ENCODE measurements at regions not wholly inside any gene's neighbourhood (a gene's known extent, or its start where the extent isn't known, plus 50 kb on each side); places are given as distances from the start of the nearest gene placed in this dataset.
"Not testable (repeated sequence)": the region's sequence is repeated elsewhere in the genome, so short reads cannot be mapped to it uniquely, and the experiment has no call there.

DNA sequence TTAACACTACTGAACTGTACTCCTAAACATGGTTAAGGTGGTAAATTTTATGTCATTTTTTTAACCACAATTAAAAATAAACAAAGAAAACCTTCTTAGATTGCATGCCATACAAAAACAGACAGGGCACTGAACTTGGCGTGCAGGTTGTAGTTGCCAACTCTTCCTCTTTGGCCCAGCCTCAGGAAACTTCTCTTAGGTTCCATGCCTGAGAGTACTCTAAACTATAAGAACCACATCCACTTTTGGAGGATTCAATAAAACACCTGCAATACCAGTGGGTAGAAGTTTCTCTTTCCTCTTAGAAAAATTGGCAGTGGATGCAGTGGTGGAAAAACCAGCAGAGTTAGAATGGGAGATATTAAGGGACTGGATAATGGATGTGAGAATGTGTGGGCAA is 103.4 kb downstream of the LUZP4 start:
- DNase-seq = no peak
- TF ChIP-seq, protein P1, sequence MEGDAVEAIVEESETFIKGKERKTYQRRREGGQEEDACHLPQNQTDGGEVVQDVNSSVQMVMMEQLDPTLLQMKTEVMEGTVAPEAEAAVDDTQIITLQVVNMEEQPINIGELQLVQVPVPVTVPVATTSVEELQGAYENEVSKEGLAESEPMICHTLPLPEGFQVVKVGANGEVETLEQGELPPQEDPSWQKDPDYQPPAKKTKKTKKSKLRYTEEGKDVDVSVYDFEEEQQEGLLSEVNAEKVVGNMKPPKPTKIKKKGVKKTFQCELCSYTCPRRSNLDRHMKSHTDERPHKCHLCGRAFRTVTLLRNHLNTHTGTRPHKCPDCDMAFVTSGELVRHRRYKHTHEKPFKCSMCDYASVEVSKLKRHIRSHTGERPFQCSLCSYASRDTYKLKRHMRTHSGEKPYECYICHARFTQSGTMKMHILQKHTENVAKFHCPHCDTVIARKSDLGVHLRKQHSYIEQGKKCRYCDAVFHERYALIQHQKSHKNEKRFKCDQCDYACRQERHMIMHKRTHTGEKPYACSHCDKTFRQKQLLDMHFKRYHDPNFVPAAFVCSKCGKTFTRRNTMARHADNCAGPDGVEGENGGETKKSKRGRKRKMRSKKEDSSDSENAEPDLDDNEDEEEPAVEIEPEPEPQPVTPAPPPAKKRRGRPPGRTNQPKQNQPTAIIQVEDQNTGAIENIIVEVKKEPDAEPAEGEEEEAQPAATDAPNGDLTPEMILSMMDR (IDR thresholded peaks at IDR 0.05; ENCODE audit: low read depth, low read length) = no peak
- Histone ChIP-seq H3K9me3 (ENCODE audit: severe bottlenecking) (no peaks in the 10 kb centered on the region), H3K36me3 (no peaks in the 10 kb centered on the region), H3K27ac (no peak overlapping the region), H3K27me3 (ENCODE audit: insufficient read depth, low read depth, severe bottlenecking) (peaks cover 5% of the 10 kb centered on the region), H3K4me3 (ENCODE audit: low read depth, low read length) (no peak overlapping the region)

DNA sequence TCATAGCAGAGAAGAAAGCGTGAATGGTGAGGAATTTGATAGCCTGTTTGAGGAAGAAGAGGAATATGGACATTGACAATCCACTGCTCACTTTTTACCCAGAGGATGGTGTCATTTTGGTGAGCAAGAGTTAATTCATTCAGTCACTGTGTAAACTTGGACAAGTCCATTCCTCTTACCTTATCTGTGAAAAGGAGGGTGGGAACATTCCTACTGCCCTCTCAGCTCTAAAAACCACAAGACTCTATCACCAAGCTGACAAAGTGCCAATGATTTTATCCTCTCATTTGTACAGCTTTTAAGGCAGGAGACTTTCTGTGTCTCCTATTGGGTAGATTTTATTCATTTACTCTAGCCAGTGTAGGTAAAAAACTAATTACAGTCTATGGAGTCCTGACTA is 103.8 kb downstream of the LUZP4 start:
- Histone ChIP-seq H3K9me3 (ENCODE audit: severe bottlenecking) (no peaks in the 10 kb centered on the region), H3K27me3 (ENCODE audit: insufficient read depth, low read depth, severe bottlenecking) (peaks cover 5% of the 10 kb centered on the region), H3K36me3 (no peaks in the 10 kb centered on the region), H3K27ac (no peak overlapping the region), H3K4me3 (ENCODE audit: low read depth, low read length) (no peak overlapping the region)
- TF ChIP-seq, protein P1 (IDR thresholded peaks at IDR 0.05; ENCODE audit: low read depth, low read length) = no peak
- no peak for DNase-seq

DNA sequence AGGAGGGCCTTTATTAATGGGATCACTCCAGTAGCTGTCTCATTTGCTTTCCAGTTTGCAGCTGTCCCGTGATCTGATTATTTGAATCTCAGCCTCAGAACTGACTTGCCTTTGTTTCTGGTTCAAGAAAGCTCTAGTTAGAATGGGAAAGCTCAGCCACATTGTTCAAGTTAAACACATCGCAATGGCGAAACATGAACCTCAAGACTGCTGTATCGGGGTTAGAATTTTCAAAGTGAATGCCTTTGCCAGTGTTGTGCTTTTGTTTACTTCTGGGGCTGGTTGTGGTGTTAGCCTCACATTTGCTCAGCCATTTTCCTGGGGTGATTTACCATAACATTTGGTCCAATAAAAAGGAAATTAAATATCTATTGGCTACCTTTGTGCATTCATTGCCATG is 105.3 kb downstream of the LUZP4 start:
- not testable (repeated sequence) for H3K9me3 ChIP-seq (ENCODE audit: severe bottlenecking); DNase-seq; H3K27ac ChIP-seq; H3K36me3 ChIP-seq; H3K4me3 ChIP-seq (ENCODE audit: low read depth, low read length); H3K27me3 ChIP-seq (ENCODE audit: insufficient read depth, low read depth, severe bottlenecking)

DNA sequence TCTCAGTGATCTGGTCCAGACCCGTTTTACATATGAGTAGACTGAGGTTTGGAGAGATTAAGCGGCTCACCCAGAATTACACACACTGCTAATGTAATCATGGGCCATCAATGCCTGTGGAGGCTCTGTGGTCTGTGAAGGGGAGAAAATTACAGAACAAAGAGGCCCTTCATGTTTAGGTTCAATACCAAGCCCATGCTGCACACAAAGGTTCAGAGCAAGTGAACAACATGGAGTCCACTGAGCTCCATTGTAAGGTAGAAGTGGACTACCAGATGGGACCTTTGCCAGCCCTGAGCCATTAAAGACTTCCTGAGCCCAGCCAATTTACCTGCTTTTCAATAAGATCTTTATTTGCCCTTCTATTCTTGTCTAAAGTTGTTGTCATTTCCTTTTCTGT is 109.8 kb downstream of the LUZP4 start:
- DNase-seq = no peak
- H3K36me3 ChIP-seq = no peaks in the 10 kb centered on the region
- TF ChIP-seq, protein P1 (IDR thresholded peaks at IDR 0.05; ENCODE audit: low read depth, low read length) = no peak
- H3K9me3 ChIP-seq (ENCODE audit: severe bottlenecking) = no peaks in the 10 kb centered on the region
- H3K27ac ChIP-seq = no peak overlapping the region
- H3K4me3 ChIP-seq (ENCODE audit: low read depth, low read length) = no peak overlapping the region
- H3K27me3 ChIP-seq (ENCODE audit: insufficient read depth, low read depth, severe bottlenecking) = peaks cover 10% of the 10 kb centered on the region

DNA sequence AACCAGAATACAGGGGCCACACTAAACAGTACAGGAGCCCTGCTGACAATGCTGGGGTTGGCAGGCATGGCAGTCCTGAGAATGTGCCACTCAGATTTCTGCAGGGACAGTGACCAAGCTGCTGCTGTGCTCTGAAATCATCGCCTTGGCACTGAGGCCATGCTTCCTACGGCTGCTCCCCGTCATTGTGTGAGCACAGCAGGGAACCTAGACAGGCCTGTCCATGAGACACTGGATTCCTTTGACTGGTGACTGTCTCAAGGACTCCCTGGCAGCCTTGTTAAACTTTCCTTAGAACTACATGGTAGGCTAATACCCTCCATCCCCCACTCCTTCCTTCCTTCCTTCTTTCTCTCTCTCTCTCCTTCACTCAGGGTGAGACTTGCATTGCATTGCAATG is 111.4 kb downstream of the LUZP4 start:
- Histone ChIP-seq H3K27ac (no peak overlapping the region), H3K36me3 (no peaks in the 10 kb centered on the region), H3K27me3 (ENCODE audit: insufficient read depth, low read depth, severe bottlenecking) (peaks cover 7% of the 10 kb centered on the region), H3K9me3 (ENCODE audit: severe bottlenecking) (no peaks in the 10 kb centered on the region), H3K4me3 (ENCODE audit: low read depth, low read length) (no peak overlapping the region)
- TF ChIP-seq, protein P1 (IDR thresholded peaks at IDR 0.05; ENCODE audit: low read depth, low read length) = no peak
- DNase-seq = no peak

DNA sequence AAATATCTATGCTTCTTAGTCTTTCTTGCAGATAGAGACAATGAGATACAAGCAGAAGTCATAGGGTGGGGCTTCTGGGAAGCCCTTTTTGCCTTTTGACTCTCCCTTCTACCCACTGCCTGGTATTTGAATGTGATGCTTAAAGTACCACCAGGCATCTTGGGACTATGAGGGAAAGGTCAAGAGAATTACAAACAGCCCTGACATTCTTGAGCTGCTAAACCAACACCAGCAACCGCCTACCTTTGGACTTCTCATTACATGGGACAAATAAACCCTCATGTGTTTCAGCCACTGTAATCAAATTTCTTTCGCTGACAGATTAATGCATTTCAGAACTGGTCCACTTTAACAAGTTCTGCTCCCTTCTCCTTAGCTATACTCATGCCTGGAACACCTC is 112.8 kb downstream of the LUZP4 start:
- Histone ChIP-seq H3K27ac (no peak overlapping the region), H3K36me3 (no peaks in the 10 kb centered on the region), H3K4me3 (ENCODE audit: low read depth, low read length) (no peak overlapping the region), H3K9me3 (ENCODE audit: severe bottlenecking) (no peaks in the 10 kb centered on the region), H3K27me3 (ENCODE audit: insufficient read depth, low read depth, severe bottlenecking) (peaks cover 7% of the 10 kb centered on the region)
- no peak for DNase-seq
- TF ChIP-seq, protein P1 (IDR thresholded peaks at IDR 0.05; ENCODE audit: low read depth, low read length) = no peak
